GM12872 (cell line): ENCODE measurements at regions not wholly inside any gene's neighbourhood (a gene's known extent, or its start where the extent isn't known, plus 50 kb on each side); places are given as distances from the start of the nearest gene placed in this dataset.

ENCODE experiments used
- TF ChIP-seq, protein P1 (sequence below): IDR thresholded peaks from 3 replicates; pipeline ENCODE4 v1.5.1; 2011; ENCODE audit warnings: low read depth, mild to moderate bottlenecking, low read length, moderate library complexity; ENCODE audit not compliant: insufficient read depth

DNA sequence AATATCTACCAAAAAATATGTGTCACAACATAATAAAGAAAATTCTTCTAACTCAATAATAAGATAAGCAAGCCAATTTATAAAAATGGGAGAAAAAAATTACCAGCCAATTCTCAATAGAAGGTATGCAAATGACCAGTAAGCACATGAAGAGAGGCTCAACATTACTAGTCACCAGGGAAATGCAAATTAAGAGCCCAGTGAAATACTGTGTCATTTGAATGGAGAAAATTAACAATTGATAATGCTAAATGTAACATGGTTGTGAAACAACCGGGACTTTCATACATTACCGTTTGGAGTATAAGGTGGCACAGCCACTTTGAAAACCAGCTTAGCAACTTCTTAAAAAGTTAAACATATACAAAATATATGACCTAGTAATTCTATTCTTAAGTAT lies 460.7 kb downstream of the IGSF11 start:
- TF ChIP-seq, protein P1, sequence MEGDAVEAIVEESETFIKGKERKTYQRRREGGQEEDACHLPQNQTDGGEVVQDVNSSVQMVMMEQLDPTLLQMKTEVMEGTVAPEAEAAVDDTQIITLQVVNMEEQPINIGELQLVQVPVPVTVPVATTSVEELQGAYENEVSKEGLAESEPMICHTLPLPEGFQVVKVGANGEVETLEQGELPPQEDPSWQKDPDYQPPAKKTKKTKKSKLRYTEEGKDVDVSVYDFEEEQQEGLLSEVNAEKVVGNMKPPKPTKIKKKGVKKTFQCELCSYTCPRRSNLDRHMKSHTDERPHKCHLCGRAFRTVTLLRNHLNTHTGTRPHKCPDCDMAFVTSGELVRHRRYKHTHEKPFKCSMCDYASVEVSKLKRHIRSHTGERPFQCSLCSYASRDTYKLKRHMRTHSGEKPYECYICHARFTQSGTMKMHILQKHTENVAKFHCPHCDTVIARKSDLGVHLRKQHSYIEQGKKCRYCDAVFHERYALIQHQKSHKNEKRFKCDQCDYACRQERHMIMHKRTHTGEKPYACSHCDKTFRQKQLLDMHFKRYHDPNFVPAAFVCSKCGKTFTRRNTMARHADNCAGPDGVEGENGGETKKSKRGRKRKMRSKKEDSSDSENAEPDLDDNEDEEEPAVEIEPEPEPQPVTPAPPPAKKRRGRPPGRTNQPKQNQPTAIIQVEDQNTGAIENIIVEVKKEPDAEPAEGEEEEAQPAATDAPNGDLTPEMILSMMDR: no peak

DNA sequence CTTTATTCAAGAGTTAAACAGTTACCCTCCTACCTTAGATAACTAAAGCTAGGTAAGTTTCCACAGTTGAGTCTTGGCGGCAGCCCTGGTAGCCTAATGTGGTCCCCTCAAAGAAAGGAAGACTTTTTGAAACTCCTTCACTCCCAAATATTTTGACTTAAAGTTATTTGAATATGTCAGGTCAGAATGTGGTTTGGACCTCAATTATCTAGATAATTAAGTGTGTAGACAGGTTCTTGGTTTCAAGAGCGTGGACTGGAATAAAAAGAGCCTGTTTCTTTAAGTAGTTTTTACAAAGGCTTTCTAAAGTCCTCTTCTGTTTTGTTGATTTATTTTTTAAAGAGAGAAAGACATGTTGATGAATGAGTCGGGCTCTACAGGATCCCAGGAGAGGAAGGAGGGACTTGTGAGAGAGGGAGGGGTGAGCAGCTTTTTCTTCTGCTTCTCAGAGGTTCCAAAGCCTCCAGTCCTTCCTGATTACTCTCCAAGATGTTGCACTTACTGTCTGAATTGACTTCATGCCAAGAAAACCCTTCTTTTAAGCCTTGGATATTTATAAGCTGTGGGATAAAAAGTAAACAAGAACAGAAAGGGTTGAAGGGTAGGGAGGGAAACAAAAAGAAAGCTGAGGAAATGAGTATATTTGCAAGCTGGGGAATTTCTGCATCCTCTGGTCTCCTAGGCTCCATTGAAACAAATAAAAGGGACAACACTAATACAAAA lies 457.4 kb downstream of the IGSF11 start:
- TF ChIP-seq, protein P1: no peak

DNA sequence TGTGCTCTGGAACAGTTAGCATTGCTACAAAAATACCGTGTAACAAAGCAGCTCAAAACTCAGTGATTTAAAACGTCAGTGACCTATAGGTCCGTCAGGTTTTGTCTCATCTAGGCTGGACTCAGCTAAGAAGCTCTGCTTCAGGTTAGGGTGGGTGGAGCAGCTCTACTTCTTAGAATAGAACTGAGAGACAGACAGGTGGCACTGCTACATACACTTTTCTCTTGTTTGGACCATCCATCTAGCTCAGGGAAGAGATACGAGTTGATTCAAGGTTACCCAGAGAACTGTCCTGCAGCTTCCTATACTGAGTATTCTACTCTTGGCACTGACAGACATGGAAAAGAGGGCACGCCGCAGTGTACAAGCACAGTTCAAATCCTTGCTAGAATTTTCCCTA lies 456.1 kb downstream of the IGSF11 start:
- TF ChIP-seq, protein P1: no peak

GRCh38 chr3:118587037-118587741 lies 447.5 kb downstream of the IGSF11 start:
- TF ChIP-seq, protein P1: no peak

- TF ChIP-seq, protein P1: no peak
These were observed 446.8 kb downstream of the IGSF11 start for GRCh38 chr3:118587847-118588246.

- TF ChIP-seq, protein P1: no peak
These were observed 441.4 kb downstream of the IGSF11 start for GRCh38 chr3:118593277-118593670.

DNA sequence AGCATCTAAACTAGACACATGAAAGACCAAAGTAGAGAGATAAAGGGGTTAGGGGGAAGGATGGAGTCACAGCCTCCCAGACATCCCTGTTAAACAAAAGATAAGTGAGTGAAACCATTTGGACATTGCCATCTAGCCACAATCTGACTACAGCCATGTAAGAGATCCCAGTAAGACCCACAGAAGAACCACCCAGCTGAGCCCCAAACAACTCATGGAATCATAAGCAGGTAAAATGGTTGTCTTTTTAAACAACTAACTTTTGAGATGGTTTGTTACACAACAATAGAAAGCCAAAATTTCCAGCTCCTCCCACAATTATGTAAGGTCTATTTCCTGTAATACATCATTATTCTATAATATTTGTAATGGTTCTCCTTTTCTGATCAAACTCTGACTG lies 437.5 kb downstream of the IGSF11 start:
- TF ChIP-seq, protein P1: no peak
